Hepatocyte (in vitro differentiated cells): ENCODE measurements at regions not wholly inside any gene's neighbourhood (a gene's known extent, or its start where the extent isn't known, plus 50 kb on each side); places are given as distances from the start of the nearest gene placed in this dataset.

Experiments
- DNase-seq: peaks from one replicate; pipeline ENCODE4 v3.0.0-alpha.2; 2016; ENCODE audit warnings: low spot score
- H2AFZ ChIP-seq: fragments of 200-600 bp; sonication (generic); 2 replicates; pipeline ENCODE4 v1.6.0; 2016; ENCODE audit warnings: antibody characterized with exemption, mild to moderate bottlenecking
- H3K27ac ChIP-seq: fragments of 200-600 bp; sonication (generic); 2 replicates; pipeline ENCODE4 v1.5.1; 2016; ENCODE audit warnings: mild to moderate bottlenecking
- H3K27me3 ChIP-seq: fragments of 200-600 bp; sonication (generic); 2 replicates; pipeline ENCODE4 v1.6.1; 2016
- H3K36me3 ChIP-seq: fragments of 200-600 bp; sonication (generic); replicated peaks from 2 replicates; pipeline ENCODE4 v1.5.1; 2016; ENCODE audit warnings: low read depth; ENCODE audit not compliant: insufficient read depth
- H3K4me1 ChIP-seq: fragments of 200-600 bp; sonication (generic); 2 replicates; pipeline ENCODE4 v1.5.1; 2016; ENCODE audit warnings: mild to moderate bottlenecking, moderate library complexity; ENCODE audit not compliant: insufficient read depth
- H3K4me2 ChIP-seq: fragments of 200-600 bp; sonication (generic); 2 replicates; pipeline ENCODE4 v1.6.0; 2016
- H3K4me3 ChIP-seq: fragments of 200-600 bp; sonication (generic); 2 replicates; pipeline ENCODE4 v1.5.1; 2016; ENCODE audit warnings: mild to moderate bottlenecking
- H3K79me2 ChIP-seq: fragments of 200-600 bp; sonication (generic); 2 replicates; pipeline ENCODE4 v1.6.0; 2017; ENCODE audit warnings: mild to moderate bottlenecking
- H3K9me2 ChIP-seq: fragments of 200-600 bp; sonication (generic); replicated peaks from 2 replicates; pipeline ENCODE4 v1.6.0; 2017; ENCODE audit warnings: mild to moderate bottlenecking; ENCODE audit not compliant: insufficient read depth
- H3K9me3 ChIP-seq: fragments of 200-600 bp; sonication (generic); 2 replicates; pipeline ENCODE4 v1.5.1; 2016; ENCODE audit warnings: low read depth, mild to moderate bottlenecking
- H4K20me1 ChIP-seq: fragments of 200-600 bp; sonication (generic); 2 replicates; pipeline ENCODE4 v1.6.0; 2016; ENCODE audit warnings: mild to moderate bottlenecking; ENCODE audit not compliant: insufficient read depth, poor library complexity, severe bottlenecking
- EZH2 ChIP-seq: fragments of 200-600 bp; sonication (generic); IDR thresholded peaks from 2 replicates; pipeline ENCODE4 v1.6.1; 2016; ENCODE audit warnings: antibody characterized with exemption, mild to moderate bottlenecking, borderline replicate concordance
- EZH2phosphoT487 ChIP-seq: fragments of 200-600 bp; sonication (generic); IDR thresholded peaks from one replicate; pipeline ENCODE4 v1.6.1; 2018; ENCODE audit warnings: antibody characterized with exemption, mild to moderate bottlenecking, low read depth, moderate library complexity; ENCODE audit not compliant: unreplicated experiment, severe bottlenecking
- WGBS: methylation state at CpG from one replicate; pipeline ENCODE4 v1.1.6; 2016; ENCODE audit warnings: low lambda C conversion rate; ENCODE audit errors: missing lambda C conversion rate; 5-methylcytosine and 5-hydroxymethylcytosine counted together
- TF ChIP-seq, protein P1 (sequence below): fragments of 200-600 bp; sonication (generic); IDR thresholded peaks from 2 replicates; pipeline ENCODE4 v1.5.1; 2016; ENCODE audit warnings: antibody characterized with exemption, mild to moderate bottlenecking; ENCODE audit not compliant: poor library complexity

GRCh38 chr7:124680304-124680703 is 85.3 kb downstream of the GPR37 start:
- TF ChIP-seq EZH2 (no peak), EZH2phosphoT487 (no peak)
- TF ChIP-seq, protein P1, sequence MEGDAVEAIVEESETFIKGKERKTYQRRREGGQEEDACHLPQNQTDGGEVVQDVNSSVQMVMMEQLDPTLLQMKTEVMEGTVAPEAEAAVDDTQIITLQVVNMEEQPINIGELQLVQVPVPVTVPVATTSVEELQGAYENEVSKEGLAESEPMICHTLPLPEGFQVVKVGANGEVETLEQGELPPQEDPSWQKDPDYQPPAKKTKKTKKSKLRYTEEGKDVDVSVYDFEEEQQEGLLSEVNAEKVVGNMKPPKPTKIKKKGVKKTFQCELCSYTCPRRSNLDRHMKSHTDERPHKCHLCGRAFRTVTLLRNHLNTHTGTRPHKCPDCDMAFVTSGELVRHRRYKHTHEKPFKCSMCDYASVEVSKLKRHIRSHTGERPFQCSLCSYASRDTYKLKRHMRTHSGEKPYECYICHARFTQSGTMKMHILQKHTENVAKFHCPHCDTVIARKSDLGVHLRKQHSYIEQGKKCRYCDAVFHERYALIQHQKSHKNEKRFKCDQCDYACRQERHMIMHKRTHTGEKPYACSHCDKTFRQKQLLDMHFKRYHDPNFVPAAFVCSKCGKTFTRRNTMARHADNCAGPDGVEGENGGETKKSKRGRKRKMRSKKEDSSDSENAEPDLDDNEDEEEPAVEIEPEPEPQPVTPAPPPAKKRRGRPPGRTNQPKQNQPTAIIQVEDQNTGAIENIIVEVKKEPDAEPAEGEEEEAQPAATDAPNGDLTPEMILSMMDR, result no peak
- H3K9me3 ChIP-seq, result no peaks in the 10 kb centered on the region
- no peak for DNase-seq

GRCh38 chr7:124679586-124680225 is 85.9 kb downstream of the GPR37 start:
- H3K36me3 ChIP-seq, result no peaks in the 10 kb centered on the region
- H2AFZ ChIP-seq, result no peak overlapping the region
- no peaks in the 10 kb centered on the region for H3K27me3 ChIP-seq
- no peak for DNase-seq
- no peaks in the 10 kb centered on the region for H3K79me2 ChIP-seq
- no peak overlapping the region for H3K4me2 ChIP-seq
- H3K4me3 ChIP-seq, result no peak overlapping the region
- no peak overlapping the region for H3K27ac ChIP-seq
- TF ChIP-seq EZH2 (no peak), EZH2phosphoT487 (no peak)
- TF ChIP-seq, protein P1, result no peak
- H3K9me3 ChIP-seq, result no peaks in the 10 kb centered on the region
- H4K20me1 ChIP-seq, result no peaks in the 10 kb centered on the region
- no peaks in the 10 kb centered on the region for H3K9me2 ChIP-seq
- no peaks in the 10 kb centered on the region for H3K4me1 ChIP-seq
- WGBS, result 59% methylated on average over 8 of the region's 8 CpGs

More at GRCh38 chr7:124680304-124680703, 85.3 kb downstream of the GPR37 start:
- H3K36me3 ChIP-seq, result no peaks in the 10 kb centered on the region
- no peaks in the 10 kb centered on the region for H4K20me1 ChIP-seq
- no peak overlapping the region for H3K4me2 ChIP-seq
- no peak overlapping the region for H3K4me3 ChIP-seq
- H3K4me1 ChIP-seq, result no peaks in the 10 kb centered on the region
- no peaks in the 10 kb centered on the region for H3K9me2 ChIP-seq
- no peaks in the 10 kb centered on the region for H3K27me3 ChIP-seq
- no peak overlapping the region for H2AFZ ChIP-seq
- H3K27ac ChIP-seq, result no peak overlapping the region
- WGBS, result 91% methylated on average over 6 of the region's 6 CpGs
- no peaks in the 10 kb centered on the region for H3K79me2 ChIP-seq

DNA sequence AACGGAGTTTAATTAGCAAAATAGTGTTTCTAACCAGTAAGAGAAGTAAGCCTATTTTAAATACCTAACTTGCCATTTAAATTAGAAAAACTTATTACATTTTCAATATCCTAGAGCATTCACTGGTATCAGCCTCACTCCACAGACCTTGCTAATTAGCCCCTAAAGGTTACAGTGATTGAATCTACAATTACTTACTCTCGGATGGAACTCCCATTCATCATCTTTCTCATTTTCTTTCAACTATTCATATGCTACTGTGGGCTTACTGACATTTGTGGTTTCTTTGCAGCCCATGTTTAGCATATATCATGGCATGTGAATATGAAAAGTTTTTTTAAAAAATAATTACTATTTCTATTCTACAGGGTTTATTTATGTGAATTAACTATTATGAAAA is 86.4 kb downstream of the GPR37 start:
- TF ChIP-seq EZH2 (no peak), EZH2phosphoT487 (no peak)
- TF ChIP-seq, protein P1, result no peak
- Histone ChIP-seq H3K36me3 (no peaks in the 10 kb centered on the region), H3K9me3 (no peaks in the 10 kb centered on the region), H3K79me2 (no peaks in the 10 kb centered on the region), H3K27ac (no peak overlapping the region), H3K4me1 (no peaks in the 10 kb centered on the region), H3K4me3 (no peak overlapping the region), H2AFZ (no peak overlapping the region), H3K9me2 (no peaks in the 10 kb centered on the region), H3K27me3 (no peaks in the 10 kb centered on the region), H3K4me2 (no peak overlapping the region), H4K20me1 (no peaks in the 10 kb centered on the region)
- DNase-seq, result no peak
- WGBS, result 86% methylated on average over 2 of the region's 2 CpGs

DNA sequence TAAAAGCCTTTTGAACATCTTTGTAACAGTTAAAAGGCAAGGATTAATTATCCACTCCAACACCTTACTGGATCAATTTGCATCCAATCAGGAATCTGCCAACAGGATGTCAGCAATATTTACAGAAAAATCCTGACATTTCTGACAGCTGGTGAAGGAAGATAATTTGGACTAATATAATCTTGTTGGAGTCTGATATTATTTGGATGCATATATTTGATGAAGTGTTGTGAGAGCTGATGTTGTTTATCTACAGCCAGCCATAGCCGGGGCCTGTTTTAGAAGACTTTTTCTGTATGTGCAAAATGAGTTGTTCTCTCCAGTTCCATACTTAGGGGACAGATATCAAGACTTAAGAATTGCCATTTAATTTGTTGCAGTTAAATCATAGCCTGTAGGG is 91.1 kb downstream of the GPR37 start:
- Histone ChIP-seq H3K79me2 (no peaks in the 10 kb centered on the region), H2AFZ (no peak overlapping the region), H3K4me2 (no peak overlapping the region), H3K9me3 (no peaks in the 10 kb centered on the region), H3K9me2 (no peaks in the 10 kb centered on the region), H3K36me3 (no peaks in the 10 kb centered on the region), H3K27me3 (no peaks in the 10 kb centered on the region), H3K4me1 (no peaks in the 10 kb centered on the region), H3K27ac (no peak overlapping the region), H3K4me3 (no peak overlapping the region), H4K20me1 (no peaks in the 10 kb centered on the region)
- TF ChIP-seq EZH2 (no peak), EZH2phosphoT487 (no peak)
- TF ChIP-seq, protein P1, result no peak
- no peak for DNase-seq
- WGBS, result 84% methylated on average over 1 of the region's 1 CpG
